ENCODE measurements at regions not wholly inside any gene's neighbourhood (a gene's known extent, or its start where the extent isn't known, plus 50 kb on each side); places are given as distances from the start of the nearest gene placed in this dataset.

- in situ Hi-C loops (cut with MboI): no loop called here
Measured at GRCh38 chr10:8173866-8174243, 119.4 kb downstream of the GATA3 start.

More at GRCh38 chr10:8173866-8174243, 119.4 kb downstream of the GATA3 start:
- H3K27ac ChIP-seq (ENCODE audit: control insufficient read depth, insufficient read depth): no peak overlapping the region
- H4K20me1 ChIP-seq (ENCODE audit: control insufficient read depth, insufficient read depth): no peaks in the 10 kb centered on the region
- ChIA-PET RAD21 (ENCODE audit: unreplicated experiment) (no interaction called here), CTCF (interaction anchor here (0.8 kb wide), 1 partner anchor 9 kb away, joined by 5 read pairs; no protein-coding TSS in a partner anchor), POLR2A (no interaction called here), SMC1A (ENCODE audit: uncharacterized antibody, unreplicated experiment) (interaction anchor here (0.5 to 0.9 kb wide), 2 partner anchors 56 to 221 kb away, joined by 3 to 4 read pairs; no protein-coding TSS in a partner anchor)
- ATAC-seq: no peak
- H3K4me3 ChIP-seq: no peak overlapping the region
- H3K27me3 ChIP-seq (replicated peaks in 1 of 2; ENCODE audit: control insufficient read depth in 2 of 2, insufficient read depth in 2 of 2, low read length in 1 of 2): no peaks in the 10 kb centered on the region
- 35% methylated on average over 3 of the region's 3 CpGs for WGBS (ENCODE audit: insufficient coverage, insufficient replicate concordance, low lambda C conversion rate, missing lambda C conversion rate)
- TF ChIP-seq TAF1 (IDR thresholded peaks at IDR 0.05; ENCODE audit: borderline replicate concordance, low read depth, low read length): no peak
- TF ChIP-seq SMAD1 (IDR thresholded peaks at IDR 0.05; ENCODE audit: low read depth, partially characterized antibody): no peak
- no peak for TF ChIP-seq RAD51 (IDR thresholded peaks at IDR 0.05)
- TF ChIP-seq MEF2A (IDR thresholded peaks at IDR 0.05; ENCODE audit: insufficient read depth, low read depth, low read length): no peak
- no peak for TF ChIP-seq ATF2 (IDR thresholded peaks at IDR 0.05; ENCODE audit: low read length)
- TF ChIP-seq POLR2AphosphoS2 (IDR thresholded peaks at IDR 0.05; ENCODE audit: low read depth, low read length): no peak
- no peak for TF ChIP-seq PKNOX1 (IDR thresholded peaks at IDR 0.05)
- TF ChIP-seq MYB (IDR thresholded peaks at IDR 0.05; ENCODE audit: borderline replicate concordance, low read depth, low read length): no peak
- TF ChIP-seq TCF12 (IDR thresholded peaks at IDR 0.05; ENCODE audit: low read depth, low read length): no peak
- TF ChIP-seq MAX (IDR thresholded peaks at IDR 0.05; ENCODE audit: low read depth, low read length): no peak
- no peak for TF ChIP-seq NFYA (IDR thresholded peaks at IDR 0.05; ENCODE audit: borderline replicate concordance, low read depth, low read length)
- no peak for TF ChIP-seq ETV6 (conservative IDR thresholded peaks at IDR 0.05 in 1 of 2, IDR thresholded peaks at IDR 0.05 in 1 of 2; ENCODE audit: borderline replicate concordance in 1 of 2, low read depth in 1 of 2)
- no peak for TF ChIP-seq BCL11A (IDR thresholded peaks at IDR 0.05; ENCODE audit: low read depth, low read length)
- TF ChIP-seq BCLAF1 (IDR thresholded peaks at IDR 0.05): no peak
- no peak for FAIRE-seq
- H3K4me1 ChIP-seq (ENCODE audit: control insufficient read depth, insufficient read depth, low read length): no peaks in the 10 kb centered on the region
- no TSS peak for BruUV-seq (replicated peaks)
- H3K4me2 ChIP-seq (ENCODE audit: control insufficient read depth, insufficient read depth): no peak overlapping the region
- H3K79me2 ChIP-seq (ENCODE audit: control insufficient read depth, insufficient read depth, low read length): no peaks in the 10 kb centered on the region
- no peaks in the 10 kb centered on the region; the same call in 2 of the 3 replicates for H3K9me3 ChIP-seq (replicated peaks; ENCODE audit: control insufficient read depth, insufficient read depth, low read length)
- H3K9ac ChIP-seq (ENCODE audit: control insufficient read depth, insufficient read depth, low read length): no peak overlapping the region
- DNase-seq (ENCODE audit: low read depth, low spot score): no peak
- no peak overlapping the region for H2AFZ ChIP-seq (ENCODE audit: control insufficient read depth, low read depth, low read length)
- intact Hi-C loops (cut with micrococcal nuclease; ENCODE audit: unreplicated experiment): no loop called here
- H3K36me3 ChIP-seq (ENCODE audit: control insufficient read depth in 2 of 2, insufficient read depth in 2 of 2, low read length in 1 of 2): no peaks in the 10 kb centered on the region
